ENCODE measurements at regions not wholly inside any gene's neighbourhood (a gene's known extent, or its start where the extent isn't known, plus 50 kb on each side); places are given as distances from the start of the nearest gene placed in this dataset.
"Not testable (repeated sequence)": the region's sequence is repeated elsewhere in the genome, so short reads cannot be mapped to it uniquely, and the experiment has no call there.

DNA sequence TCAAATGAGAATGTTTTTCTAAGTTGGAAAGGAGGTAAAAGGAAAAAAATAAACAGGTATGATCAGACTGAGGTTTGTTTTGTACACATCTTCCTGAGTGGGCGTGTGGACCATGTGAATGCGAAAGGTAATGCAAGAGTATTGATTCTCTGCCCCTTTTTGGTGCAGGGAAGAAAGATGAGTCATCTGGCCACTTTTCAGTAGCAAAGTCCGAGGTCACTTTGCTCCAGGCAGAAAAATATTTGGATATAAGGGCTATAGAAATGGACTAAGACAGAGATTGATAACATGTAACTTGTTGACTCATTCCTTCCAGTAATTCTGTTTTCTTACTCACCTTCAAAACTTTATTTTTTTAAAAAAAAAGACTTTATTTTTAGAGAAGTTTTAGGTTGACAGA lies 130.5 kb downstream of the DSEL start:
- no peaks in the 10 kb centered on the region for H3K9me3 ChIP-seq
- intact Hi-C loops (cut with DNase I) = no loop called here
- H3K27me3 ChIP-seq = no peaks in the 10 kb centered on the region
- TF ChIP-seq, protein P1, sequence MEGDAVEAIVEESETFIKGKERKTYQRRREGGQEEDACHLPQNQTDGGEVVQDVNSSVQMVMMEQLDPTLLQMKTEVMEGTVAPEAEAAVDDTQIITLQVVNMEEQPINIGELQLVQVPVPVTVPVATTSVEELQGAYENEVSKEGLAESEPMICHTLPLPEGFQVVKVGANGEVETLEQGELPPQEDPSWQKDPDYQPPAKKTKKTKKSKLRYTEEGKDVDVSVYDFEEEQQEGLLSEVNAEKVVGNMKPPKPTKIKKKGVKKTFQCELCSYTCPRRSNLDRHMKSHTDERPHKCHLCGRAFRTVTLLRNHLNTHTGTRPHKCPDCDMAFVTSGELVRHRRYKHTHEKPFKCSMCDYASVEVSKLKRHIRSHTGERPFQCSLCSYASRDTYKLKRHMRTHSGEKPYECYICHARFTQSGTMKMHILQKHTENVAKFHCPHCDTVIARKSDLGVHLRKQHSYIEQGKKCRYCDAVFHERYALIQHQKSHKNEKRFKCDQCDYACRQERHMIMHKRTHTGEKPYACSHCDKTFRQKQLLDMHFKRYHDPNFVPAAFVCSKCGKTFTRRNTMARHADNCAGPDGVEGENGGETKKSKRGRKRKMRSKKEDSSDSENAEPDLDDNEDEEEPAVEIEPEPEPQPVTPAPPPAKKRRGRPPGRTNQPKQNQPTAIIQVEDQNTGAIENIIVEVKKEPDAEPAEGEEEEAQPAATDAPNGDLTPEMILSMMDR (IDR thresholded peaks at IDR 0.05) = no peak
- no peaks in the 10 kb centered on the region for H3K4me1 ChIP-seq
- no peak overlapping the region for H3K27ac ChIP-seq
- DNase-seq = no peak
- H3K4me3 ChIP-seq = no peak overlapping the region
- no peaks in the 10 kb centered on the region for H3K36me3 ChIP-seq
- 61 to 74% methylated on average over 3 of the region's 3 CpGs for WGBS, 2 donors
- no peak for ATAC-seq

DNA sequence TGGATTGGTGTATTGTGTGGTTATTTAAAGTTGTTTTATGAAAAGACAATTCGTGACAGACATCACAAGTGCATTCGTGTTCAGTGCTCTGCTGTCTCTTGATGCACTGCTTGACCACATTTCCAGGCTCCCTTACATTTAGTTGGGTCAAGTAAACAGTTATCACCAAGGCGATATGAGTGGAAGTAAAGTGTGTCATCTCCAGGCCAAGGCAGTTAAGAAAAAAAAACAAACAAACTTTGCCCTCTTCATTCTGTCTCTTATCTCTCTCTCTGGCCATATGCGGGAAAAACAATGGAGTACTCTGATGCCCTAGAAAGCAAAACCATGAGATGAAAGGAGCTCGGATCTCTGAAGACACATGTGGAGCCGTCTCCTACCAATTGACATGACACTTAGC lies 131.1 kb downstream of the DSEL start:
- Histone ChIP-seq H3K9me3 (no peaks in the 10 kb centered on the region), H3K4me3 (no peak overlapping the region), H3K36me3 (no peaks in the 10 kb centered on the region), H3K4me1 (no peaks in the 10 kb centered on the region), H3K27me3 (no peaks in the 10 kb centered on the region), H3K27ac (no peak overlapping the region)
- 29 to 33% methylated on average over 6 of the region's 6 CpGs for WGBS, 2 donors
- intact Hi-C loops (cut with DNase I) = no loop called here
- ATAC-seq = no peak
- no peak for DNase-seq
- TF ChIP-seq, protein P1 (IDR thresholded peaks at IDR 0.05) = no peak

DNA sequence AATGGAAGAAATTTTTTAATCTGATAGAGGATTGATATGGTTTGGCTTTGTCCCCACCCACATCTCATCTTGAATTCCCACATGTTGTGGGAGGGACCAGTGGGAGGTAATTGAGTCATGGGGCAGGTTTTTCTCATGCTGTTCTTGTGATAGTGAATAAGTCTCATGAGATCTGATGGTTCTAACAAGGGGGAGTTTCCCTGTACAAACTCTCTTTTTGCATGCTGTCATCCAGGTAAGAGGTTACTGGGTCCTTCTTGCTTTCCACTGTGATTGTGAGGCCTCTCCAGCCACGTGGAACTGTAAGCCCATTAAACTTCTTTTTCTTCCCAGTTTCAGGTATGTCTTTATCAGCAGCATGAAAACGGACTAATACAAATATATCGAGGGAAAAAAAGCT lies 132.5 kb downstream of the DSEL start:
- WGBS, 2 donors = 54 to 56% methylated on average over 3 of the region's 3 CpGs

GRCh38 chr18:67381608-67382150 lies 134.8 kb downstream of the DSEL start:
- H3K4me1 ChIP-seq = no peaks in the 10 kb centered on the region
- no peaks in the 10 kb centered on the region for H3K9me3 ChIP-seq
- DNase-seq = no peak
- H3K27me3 ChIP-seq = no peaks in the 10 kb centered on the region
- no peak overlapping the region for H3K27ac ChIP-seq
- no peak overlapping the region for H3K4me3 ChIP-seq
- 89 to 92% methylated on average over 10 of the region's 10 CpGs for WGBS, 2 donors
- TF ChIP-seq, protein P1 (IDR thresholded peaks at IDR 0.05) = no peak
- intact Hi-C loops (cut with DNase I) = no loop called here
- no peaks in the 10 kb centered on the region for H3K36me3 ChIP-seq
- no peak for ATAC-seq

More for the DNA sequence above, 132.5 kb downstream of the DSEL start:
- H3K4me3 ChIP-seq; H3K4me1 ChIP-seq; H3K36me3 ChIP-seq; intact Hi-C loops (cut with DNase I); H3K9me3 ChIP-seq; DNase-seq; H3K27me3 ChIP-seq; H3K27ac ChIP-seq; ATAC-seq: not testable (repeated sequence)

GRCh38 chr18:67380867-67381266 lies 135.7 kb downstream of the DSEL start:
- WGBS, 2 donors = 74 to 91% methylated on average over 3 of the region's 3 CpGs
- ATAC-seq = peak in 1 of 8 donors; percentile 12
- intact Hi-C loops (cut with DNase I) = no loop called here

More at GRCh38 chr18:67380867-67381266, 135.7 kb downstream of the DSEL start:
- Histone ChIP-seq H3K4me3 (no peak overlapping the region), H3K27me3 (no peaks in the 10 kb centered on the region), H3K4me1 (no peaks in the 10 kb centered on the region), H3K36me3 (no peaks in the 10 kb centered on the region), H3K9me3 (no peaks in the 10 kb centered on the region), H3K27ac (no peak overlapping the region)
- TF ChIP-seq, protein P1 (IDR thresholded peaks at IDR 0.05) = no peak
- DNase-seq = no peak

All from heart right ventricle (tissue), 16 donors.